ENCODE measurements at regions not wholly inside any gene's neighbourhood (a gene's known extent, or its start where the extent isn't known, plus 50 kb on each side); places are given as distances from the start of the nearest gene placed in this dataset.

DNA sequence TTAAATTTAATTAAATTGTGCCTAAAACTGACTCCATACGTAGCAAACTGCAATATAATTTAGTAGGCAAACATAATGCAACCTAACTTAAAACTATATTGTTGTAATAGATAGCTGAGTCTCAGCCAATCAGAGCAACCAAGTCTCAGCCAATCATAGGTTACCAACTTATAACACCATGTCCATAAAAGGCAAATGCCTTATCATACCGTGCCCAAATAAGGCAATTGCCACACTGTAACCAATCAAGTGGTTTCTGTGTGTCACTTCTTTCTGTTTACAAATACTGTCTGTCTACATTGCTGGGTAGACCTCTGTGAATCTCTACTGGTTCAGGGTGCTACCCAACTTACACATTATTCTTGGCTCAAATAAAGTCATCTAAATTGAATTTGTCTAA, 728.4 kb upstream of the EPHA6 start:
- DNase-seq (ENCODE audit: low read depth in 2 of 2), result no peak

DNA sequence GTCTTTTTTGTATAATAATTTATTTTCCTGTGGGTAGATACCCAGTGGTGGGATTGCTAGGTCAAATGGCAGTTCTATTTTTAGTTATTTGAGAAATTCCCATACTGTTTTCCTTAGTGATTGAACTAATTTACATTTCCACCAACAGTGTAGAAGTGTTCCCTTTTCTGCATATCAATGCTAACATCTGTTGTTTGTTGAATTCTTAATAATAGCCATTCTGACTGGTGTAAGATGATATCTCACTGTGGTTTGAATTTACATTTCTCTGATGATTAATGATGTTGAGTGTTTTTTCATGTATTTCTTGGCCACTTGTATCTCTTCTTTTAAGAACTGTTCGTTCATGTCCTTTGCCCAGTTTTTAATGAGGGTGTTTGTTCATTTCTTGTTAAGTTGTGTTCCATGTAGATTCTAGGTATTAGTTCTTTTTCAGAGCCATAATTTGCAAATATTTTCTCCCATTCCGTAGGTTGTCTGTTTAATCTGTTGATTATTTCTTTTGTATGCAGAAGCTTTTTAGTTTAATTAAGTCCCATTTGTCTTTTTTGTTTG, 713.3 kb upstream of the EPHA6 start:
- DNase-seq (ENCODE audit: low read depth in 2 of 2), result no peak

DNA sequence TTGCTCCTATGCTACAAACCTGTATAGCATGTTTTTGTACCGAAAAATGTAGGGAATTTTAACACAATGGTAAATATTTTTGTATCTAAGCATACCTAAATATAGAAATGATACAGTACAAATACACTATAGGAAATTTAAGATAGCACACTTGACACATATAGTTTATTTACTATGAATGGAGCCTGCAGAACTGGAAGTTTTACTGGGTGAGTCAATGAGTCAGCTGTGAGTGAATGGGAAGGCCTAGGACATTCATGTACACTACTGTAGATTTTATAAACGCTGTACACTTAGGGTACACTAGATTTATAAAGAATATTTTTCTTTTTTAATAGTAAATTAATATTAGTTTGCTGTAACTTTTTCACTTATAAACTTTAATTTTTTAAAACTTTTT, 707.7 kb upstream of the EPHA6 start:
- DNase-seq (ENCODE audit: low read depth in 2 of 2), result no peak

Measured in fibroblast of skin of left quadriceps (primary cell).